ENCODE measurements at regions not wholly inside any gene's neighbourhood (a gene's known extent, or its start where the extent isn't known, plus 50 kb on each side); places are given as distances from the start of the nearest gene placed in this dataset.

GRCh38 chr4:180799798-180800197 lies 1443.4 kb upstream of the TENM3 start:
- no peak for TF ChIP-seq CTCF (IDR thresholded peaks at IDR 0.05; ENCODE audit: control extremely low read depth, extremely low read depth)
- Histone ChIP-seq H3K27ac (ENCODE audit: low read depth in 1 of 2, low read length in 1 of 2) (no peak overlapping the region), H3K9me3 (ENCODE audit: control insufficient read depth in 4 of 4, insufficient read depth in 3 of 4, low read length in 3 of 4) (no peaks in the 10 kb centered on the region), H3K27me3 (ENCODE audit: control insufficient read depth in 3 of 3, insufficient read depth in 3 of 3, low read length in 2 of 3) (no peaks in the 10 kb centered on the region), H3K4me1 (ENCODE audit: control insufficient read depth in 5 of 5, insufficient read depth in 5 of 5, low read length in 5 of 5) (no peaks in the 10 kb centered on the region), H3K9ac (ENCODE audit: insufficient read depth in 1 of 2, low read length in 2 of 2) (no peak overlapping the region), H3K36me3 (ENCODE audit: control insufficient read depth in 4 of 4, insufficient read depth in 4 of 4, low read length in 4 of 4) (no peaks in the 10 kb centered on the region), H3K4me3 (no peak overlapping the region)
- DNase-seq = no peak
- WGBS, 2 donors = 54 to 64% methylated on average over 5 of the region's 5 CpGs
- no peak for ATAC-seq (ENCODE audit: insufficient read depth, low FRiP score)

GRCh38 chr4:180805101-180805500 lies 1438.1 kb upstream of the TENM3 start:
- Histone ChIP-seq H3K4me3 (no peak overlapping the region), H3K9me3 (ENCODE audit: control insufficient read depth in 4 of 4, insufficient read depth in 3 of 4, low read length in 3 of 4) (no peaks in the 10 kb centered on the region), H3K9ac (ENCODE audit: insufficient read depth in 1 of 2, low read length in 2 of 2) (no peak overlapping the region), H3K4me1 (ENCODE audit: control insufficient read depth in 5 of 5, insufficient read depth in 5 of 5, low read length in 5 of 5) (no peaks in the 10 kb centered on the region), H3K27me3 (ENCODE audit: control insufficient read depth in 3 of 3, insufficient read depth in 3 of 3, low read length in 2 of 3) (no peaks in the 10 kb centered on the region), H3K36me3 (ENCODE audit: control insufficient read depth in 4 of 4, insufficient read depth in 4 of 4, low read length in 4 of 4) (no peaks in the 10 kb centered on the region), H3K27ac (ENCODE audit: low read depth in 1 of 2, low read length in 1 of 2) (no peak overlapping the region)
- no peak for DNase-seq
- ATAC-seq (ENCODE audit: insufficient read depth, low FRiP score) = no peak
- 88 to 89% methylated on average over 4 of the region's 4 CpGs for WGBS, 2 donors
- no peak for TF ChIP-seq CTCF (IDR thresholded peaks at IDR 0.05; ENCODE audit: control extremely low read depth, extremely low read depth)

GRCh38 chr4:180808862-180809261 lies 1434.3 kb upstream of the TENM3 start:
- DNase-seq (no peak), ATAC-seq (ENCODE audit: insufficient read depth, low FRiP score) (no peak)
- Histone ChIP-seq H3K4me1 (ENCODE audit: control insufficient read depth in 5 of 5, insufficient read depth in 5 of 5, low read length in 5 of 5) (no peaks in the 10 kb centered on the region), H3K9ac (ENCODE audit: insufficient read depth in 1 of 2, low read length in 2 of 2) (no peak overlapping the region), H3K27me3 (ENCODE audit: control insufficient read depth in 3 of 3, insufficient read depth in 3 of 3, low read length in 2 of 3) (no peaks in the 10 kb centered on the region), H3K9me3 (ENCODE audit: control insufficient read depth in 4 of 4, insufficient read depth in 3 of 4, low read length in 3 of 4) (no peaks in the 10 kb centered on the region), H3K4me3 (no peak overlapping the region), H3K36me3 (ENCODE audit: control insufficient read depth in 4 of 4, insufficient read depth in 4 of 4, low read length in 4 of 4) (no peaks in the 10 kb centered on the region), H3K27ac (ENCODE audit: low read depth in 1 of 2, low read length in 1 of 2) (no peak overlapping the region)
- WGBS, 2 donors = 77 to 91% methylated on average over 2 of the region's 2 CpGs
- no peak for TF ChIP-seq CTCF (IDR thresholded peaks at IDR 0.05; ENCODE audit: control extremely low read depth, extremely low read depth)

GRCh38 chr4:180809439-180809838 lies 1433.8 kb upstream of the TENM3 start:
- DNase-seq (no peak), ATAC-seq (ENCODE audit: insufficient read depth, low FRiP score) (no peak)
- Histone ChIP-seq H3K9ac (ENCODE audit: insufficient read depth in 1 of 2, low read length in 2 of 2) (no peak overlapping the region), H3K27me3 (ENCODE audit: control insufficient read depth in 3 of 3, insufficient read depth in 3 of 3, low read length in 2 of 3) (no peaks in the 10 kb centered on the region), H3K4me3 (no peak overlapping the region), H3K36me3 (ENCODE audit: control insufficient read depth in 4 of 4, insufficient read depth in 4 of 4, low read length in 4 of 4) (no peaks in the 10 kb centered on the region), H3K27ac (ENCODE audit: low read depth in 1 of 2, low read length in 1 of 2) (no peak overlapping the region), H3K4me1 (ENCODE audit: control insufficient read depth in 5 of 5, insufficient read depth in 5 of 5, low read length in 5 of 5) (no peaks in the 10 kb centered on the region), H3K9me3 (ENCODE audit: control insufficient read depth in 4 of 4, insufficient read depth in 3 of 4, low read length in 3 of 4) (no peaks in the 10 kb centered on the region)
- 54 to 80% methylated on average over 4 of the region's 4 CpGs for WGBS, 2 donors
- TF ChIP-seq CTCF (IDR thresholded peaks at IDR 0.05; ENCODE audit: control extremely low read depth, extremely low read depth) = no peak
